ENCODE measurements at regions not wholly inside any gene's neighbourhood (a gene's known extent, or its start where the extent isn't known, plus 50 kb on each side); places are given as distances from the start of the nearest gene placed in this dataset.

GRCh38 chr13:30142486-30143211 lies 164.7 kb downstream of the KATNAL1 start:
- TF ChIP-seq CTCF (IDR thresholded peaks at IDR 0.05) (no peak), SIN3A (IDR thresholded peaks at IDR 0.05; ENCODE audit: borderline replicate concordance, insufficient read depth, low read depth, low read length) (no peak), POLR2AphosphoS5 (IDR thresholded peaks at IDR 0.05; ENCODE audit: low read depth, low read length) (no peak)
